MM.1S (cell line): ENCODE measurements at regions not wholly inside any gene's neighbourhood (a gene's known extent, or its start where the extent isn't known, plus 50 kb on each side); places are given as distances from the start of the nearest gene placed in this dataset.

Experiments
- EZH2 ChIP-seq: fragments of 300-600 bp; sonication (generic); optimal IDR thresholded peaks from 2 replicates; pipeline ENCODE3; 2017; ENCODE audit warnings: low read depth, mild to moderate bottlenecking, antibody characterized with exemption, low read length, mixed read lengths
- EZH2phosphoT487 ChIP-seq: fragments of 300-600 bp; sonication (generic); IDR thresholded peaks from 2 replicates; pipeline ENCODE4 v1.6.1; 2018; ENCODE audit warnings: antibody characterized with exemption, low read length
- TF ChIP-seq, protein P1 (sequence below): fragments of 300-600 bp; sonication (generic); IDR thresholded peaks from 2 replicates; pipeline ENCODE4 v1.5.1; 2016; ENCODE audit warnings: antibody characterized with exemption, low read length, mixed read lengths

GRCh38 chr20:39421571-39422105 is 459.5 kb downstream of the DHX35 start:
- TF ChIP-seq, protein P1, sequence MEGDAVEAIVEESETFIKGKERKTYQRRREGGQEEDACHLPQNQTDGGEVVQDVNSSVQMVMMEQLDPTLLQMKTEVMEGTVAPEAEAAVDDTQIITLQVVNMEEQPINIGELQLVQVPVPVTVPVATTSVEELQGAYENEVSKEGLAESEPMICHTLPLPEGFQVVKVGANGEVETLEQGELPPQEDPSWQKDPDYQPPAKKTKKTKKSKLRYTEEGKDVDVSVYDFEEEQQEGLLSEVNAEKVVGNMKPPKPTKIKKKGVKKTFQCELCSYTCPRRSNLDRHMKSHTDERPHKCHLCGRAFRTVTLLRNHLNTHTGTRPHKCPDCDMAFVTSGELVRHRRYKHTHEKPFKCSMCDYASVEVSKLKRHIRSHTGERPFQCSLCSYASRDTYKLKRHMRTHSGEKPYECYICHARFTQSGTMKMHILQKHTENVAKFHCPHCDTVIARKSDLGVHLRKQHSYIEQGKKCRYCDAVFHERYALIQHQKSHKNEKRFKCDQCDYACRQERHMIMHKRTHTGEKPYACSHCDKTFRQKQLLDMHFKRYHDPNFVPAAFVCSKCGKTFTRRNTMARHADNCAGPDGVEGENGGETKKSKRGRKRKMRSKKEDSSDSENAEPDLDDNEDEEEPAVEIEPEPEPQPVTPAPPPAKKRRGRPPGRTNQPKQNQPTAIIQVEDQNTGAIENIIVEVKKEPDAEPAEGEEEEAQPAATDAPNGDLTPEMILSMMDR, result no peak
- TF ChIP-seq EZH2 (no peak), EZH2phosphoT487 (no peak)
